Transverse colon (tissue), 3 donors: ENCODE measurements at regions not wholly inside any gene's neighbourhood (a gene's known extent, or its start where the extent isn't known, plus 50 kb on each side); places are given as distances from the start of the nearest gene placed in this dataset.

ENCODE experiments used
- CTCF ChIP-seq, 5 experiments: fragments of 200-600 bp in 3 of 5; fragments of 450-650 bp in 2 of 5; sonication (generic) in 3 of 5; IDR thresholded peaks; 1 replicate in 2 of 5; 2 replicates in 3 of 5; pipeline ENCODE4 v1.5.1; 2016 to 2017; ENCODE audit warnings: antibody characterized with exemption in 5 of 5, inconsistent platforms in 3 of 5, mild to moderate bottlenecking in 2 of 5, moderate library complexity in 1 of 5
- POLR2A ChIP-seq: fragments of 450-650 bp; IDR thresholded peaks from one replicate; pipeline ENCODE4 v1.6.1; 2016; ENCODE audit warnings: antibody characterized with exemption, mild to moderate bottlenecking, moderate library complexity

- TF ChIP-seq CTCF (IDR thresholded peaks at IDR 0.05) (no peak), POLR2A (no peak)
Observed at GRCh38 chr3:104933972-104934371, 432.7 kb upstream of the ALCAM start.
